ENCODE measurements at regions not wholly inside any gene's neighbourhood (a gene's known extent, or its start where the extent isn't known, plus 50 kb on each side); places are given as distances from the start of the nearest gene placed in this dataset.
"Not testable (repeated sequence)": the region's sequence is repeated elsewhere in the genome, so short reads cannot be mapped to it uniquely, and the experiment has no call there.

- TF ChIP-seq CTCF (IDR thresholded peaks at IDR 0.05; ENCODE audit: low read depth, low read length, poor library complexity, severe bottlenecking); EZH2phosphoT487 (IDR thresholded peaks at IDR 0.05; ENCODE audit: borderline replicate concordance, low read length): not testable (repeated sequence)
These were observed 1834.2 kb downstream of the FOXD4L5 start for GRCh38 chr9:63450836-63451235.

Measured in DOHH2 (cell line).